Fibroblast of villous mesenchyme (primary cell): ENCODE measurements at regions not wholly inside any gene's neighbourhood (a gene's known extent, or its start where the extent isn't known, plus 50 kb on each side); places are given as distances from the start of the nearest gene placed in this dataset.

Experiments used
- DNase-seq: peaks from one replicate; pipeline ENCODE4 v3.0.0-alpha.2; 2010; ENCODE audit warnings: low read depth
- H3K4me3 ChIP-seq: 2 replicates; pipeline ENCODE4 v1.5.1; 2011; ENCODE audit warnings: low read depth, mild to moderate bottlenecking, low read length
- TF ChIP-seq, protein P1 (sequence below): IDR thresholded peaks from 2 replicates; pipeline ENCODE4 v1.5.1; 2012; ENCODE audit warnings: low read depth, mild to moderate bottlenecking, low read length; ENCODE audit not compliant: insufficient read depth

- H3K4me3 ChIP-seq: no peak overlapping the region
- DNase-seq: peak; percentile 6
- TF ChIP-seq, protein P1, sequence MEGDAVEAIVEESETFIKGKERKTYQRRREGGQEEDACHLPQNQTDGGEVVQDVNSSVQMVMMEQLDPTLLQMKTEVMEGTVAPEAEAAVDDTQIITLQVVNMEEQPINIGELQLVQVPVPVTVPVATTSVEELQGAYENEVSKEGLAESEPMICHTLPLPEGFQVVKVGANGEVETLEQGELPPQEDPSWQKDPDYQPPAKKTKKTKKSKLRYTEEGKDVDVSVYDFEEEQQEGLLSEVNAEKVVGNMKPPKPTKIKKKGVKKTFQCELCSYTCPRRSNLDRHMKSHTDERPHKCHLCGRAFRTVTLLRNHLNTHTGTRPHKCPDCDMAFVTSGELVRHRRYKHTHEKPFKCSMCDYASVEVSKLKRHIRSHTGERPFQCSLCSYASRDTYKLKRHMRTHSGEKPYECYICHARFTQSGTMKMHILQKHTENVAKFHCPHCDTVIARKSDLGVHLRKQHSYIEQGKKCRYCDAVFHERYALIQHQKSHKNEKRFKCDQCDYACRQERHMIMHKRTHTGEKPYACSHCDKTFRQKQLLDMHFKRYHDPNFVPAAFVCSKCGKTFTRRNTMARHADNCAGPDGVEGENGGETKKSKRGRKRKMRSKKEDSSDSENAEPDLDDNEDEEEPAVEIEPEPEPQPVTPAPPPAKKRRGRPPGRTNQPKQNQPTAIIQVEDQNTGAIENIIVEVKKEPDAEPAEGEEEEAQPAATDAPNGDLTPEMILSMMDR: no peak
Measured at GRCh38 chr13:102993348-102993747, 72.9 kb downstream of the SLC10A2 start.

DNA sequence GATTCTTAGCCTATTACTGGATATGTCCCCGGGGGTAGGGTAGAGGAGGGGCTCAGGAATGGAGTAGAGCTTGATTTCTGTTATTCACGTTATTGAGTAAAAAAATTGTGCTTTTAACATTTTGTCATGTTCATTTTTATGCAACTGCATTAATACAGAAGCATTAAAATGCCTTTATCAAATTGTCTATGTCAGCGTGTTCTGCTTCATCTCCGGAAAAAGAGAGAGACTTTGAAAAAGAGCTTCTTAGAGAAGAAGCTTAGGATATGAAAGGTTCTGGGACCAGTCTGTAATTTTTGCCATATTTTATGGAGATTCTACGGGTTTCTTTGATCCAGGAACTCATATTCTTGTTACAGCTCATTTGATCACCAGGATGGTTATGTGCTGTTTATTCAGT is 82.0 kb downstream of the SLC10A2 start:
- DNase-seq: no peak
- H3K4me3 ChIP-seq: no peak overlapping the region
- TF ChIP-seq, protein P1: no peak

- no peak overlapping the region for H3K4me3 ChIP-seq
- DNase-seq: peak; percentile 51
- TF ChIP-seq, protein P1: no peak
Measured at GRCh38 chr13:102983496-102983895, 82.7 kb downstream of the SLC10A2 start.

GRCh38 chr13:102980331-102980982 is 85.8 kb downstream of the SLC10A2 start:
- no peak overlapping the region for H3K4me3 ChIP-seq
- TF ChIP-seq, protein P1: no peak
- DNase-seq: no peak

DNA sequence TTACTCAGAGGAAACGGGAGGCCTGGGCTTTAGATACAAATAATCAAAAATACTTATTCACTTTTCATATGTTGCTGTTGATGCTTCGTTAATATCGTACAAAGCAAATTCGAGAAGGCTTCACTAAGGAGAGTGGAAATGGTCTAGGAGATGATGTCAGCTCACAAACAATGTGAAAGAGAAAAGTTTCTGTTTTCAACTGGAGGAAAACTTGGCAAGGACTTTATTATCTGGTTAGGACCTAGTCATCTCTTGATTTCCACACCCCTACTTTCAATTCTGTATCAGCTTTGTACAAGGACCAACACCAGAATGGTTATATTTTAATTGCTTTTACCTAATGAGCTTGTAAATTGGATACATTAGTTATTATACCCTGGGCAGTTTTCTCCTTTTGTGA is 88.0 kb downstream of the SLC10A2 start:
- peak overlapping the region; percentile 31 for H3K4me3 ChIP-seq
- TF ChIP-seq, protein P1: no peak
- peak; percentile 64 for DNase-seq

DNA sequence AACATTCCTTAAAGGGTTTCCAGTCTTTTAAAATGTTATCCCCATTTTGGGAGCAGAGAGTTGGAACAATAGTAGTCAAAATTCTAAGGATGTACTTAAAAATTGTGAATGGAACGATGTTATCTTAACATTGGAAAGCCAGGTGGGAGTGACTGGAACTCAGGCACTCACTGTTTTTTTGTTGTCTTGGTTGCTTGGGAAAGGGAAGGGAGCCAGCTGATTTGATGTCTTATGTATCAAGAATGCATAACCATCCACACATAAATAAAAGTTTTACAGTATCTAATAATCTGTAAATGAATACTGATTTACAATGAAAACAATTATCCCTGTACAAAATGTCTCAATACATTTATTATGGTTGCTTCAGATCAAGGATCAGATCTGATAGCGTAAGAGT is 88.7 kb downstream of the SLC10A2 start:
- H3K4me3 ChIP-seq: peak overlapping the region; percentile 31
- TF ChIP-seq, protein P1: no peak
- DNase-seq: peak; percentile 42
